Activated CD8-positive, alpha-beta T cell treated with anti-CD3 and anti-CD28 coated beads for 36 hours (primary cell): ENCODE measurements at regions not wholly inside any gene's neighbourhood (a gene's known extent, or its start where the extent isn't known, plus 50 kb on each side); places are given as distances from the start of the nearest gene placed in this dataset.

Source experiments
- ATAC-seq: fragments of 200-7000 bp; cut with Tn5 transposase; one replicate; pipeline ENCODE4 v1.10.0; 2021; ENCODE audit warnings: mild to moderate bottlenecking, moderate library complexity
- CTCF ChIA-PET: fragments of 350-600 bp; sonication (Branson Sonifier 250); formaldehyde crosslinking; loops from one replicate; lab custom pipeline; 2021; ENCODE audit warnings: antibody characterized with exemption; lab: Charles Lee
- POLR2A ChIA-PET: fragments of 350-600 bp; sonication (Branson Sonifier 250); formaldehyde crosslinking; loops from one replicate; lab custom pipeline; 2021; ENCODE audit warnings: antibody characterized with exemption; lab: Charles Lee
- DNase-seq: peaks from one replicate; pipeline ENCODE4 v3.0.0-alpha.2; 2020
- H3K27ac Mint-ChIP-seq: one replicate; pipeline ENCODE4 v1.8.0; 2021; ENCODE audit warnings: mild to moderate bottlenecking, mixed read lengths
- H3K27me3 Mint-ChIP-seq: one replicate; pipeline ENCODE4 v1.8.0; 2021; ENCODE audit warnings: mixed read lengths
- H3K36me3 Mint-ChIP-seq: one replicate; pipeline ENCODE4 v1.8.0; 2021; ENCODE audit warnings: low read depth, mixed read lengths
- H3K4me1 Mint-ChIP-seq: one replicate; pipeline ENCODE4 v1.8.0; 2021; ENCODE audit warnings: low read depth, mixed read lengths
- H3K4me3 Mint-ChIP-seq: one replicate; pipeline ENCODE4 v1.8.0; 2021; ENCODE audit warnings: mild to moderate bottlenecking, moderate library complexity, mixed read lengths
- H3K9me3 Mint-ChIP-seq: one replicate; pipeline ENCODE4 v1.8.0; 2021; ENCODE audit warnings: mixed read lengths
- intact Hi-C: fragments of 100-400 bp; cut with micrococcal nuclease; formaldehyde crosslinking; loops from one replicate; pipeline ENCODE4 v1.10.0; 2022
- TF ChIP-seq, protein P1 (sequence below): fragments of 200-600 bp; IDR thresholded peaks from one replicate; pipeline ENCODE4 v1.8.0; 2022; ENCODE audit warnings: antibody characterized with exemption, mild to moderate bottlenecking

DNA sequence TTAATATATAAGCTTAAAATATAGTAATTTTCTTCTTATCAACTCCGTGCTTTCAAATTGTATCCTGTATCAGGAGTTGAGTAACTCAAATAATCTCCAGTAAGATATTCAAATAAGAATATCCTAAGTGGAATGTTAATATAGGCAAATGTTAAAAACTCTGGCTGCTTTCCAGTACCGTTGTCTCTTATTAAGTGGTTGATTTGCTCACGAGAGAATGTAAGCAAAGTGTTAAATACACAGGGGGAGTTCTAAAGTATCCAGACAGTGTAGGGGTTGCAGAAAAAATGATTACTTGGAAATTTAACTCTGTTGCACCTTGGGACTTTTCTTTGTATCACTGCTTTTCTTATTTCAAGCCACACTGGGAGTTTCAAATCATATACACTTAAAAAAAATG, 478.9 kb upstream of the TBL1XR1 start:
- H3K36me3 Mint-ChIP-seq, result no peaks in the 10 kb centered on the region
- ChIA-PET CTCF (no interaction called here), POLR2A (no interaction called here)

DNA sequence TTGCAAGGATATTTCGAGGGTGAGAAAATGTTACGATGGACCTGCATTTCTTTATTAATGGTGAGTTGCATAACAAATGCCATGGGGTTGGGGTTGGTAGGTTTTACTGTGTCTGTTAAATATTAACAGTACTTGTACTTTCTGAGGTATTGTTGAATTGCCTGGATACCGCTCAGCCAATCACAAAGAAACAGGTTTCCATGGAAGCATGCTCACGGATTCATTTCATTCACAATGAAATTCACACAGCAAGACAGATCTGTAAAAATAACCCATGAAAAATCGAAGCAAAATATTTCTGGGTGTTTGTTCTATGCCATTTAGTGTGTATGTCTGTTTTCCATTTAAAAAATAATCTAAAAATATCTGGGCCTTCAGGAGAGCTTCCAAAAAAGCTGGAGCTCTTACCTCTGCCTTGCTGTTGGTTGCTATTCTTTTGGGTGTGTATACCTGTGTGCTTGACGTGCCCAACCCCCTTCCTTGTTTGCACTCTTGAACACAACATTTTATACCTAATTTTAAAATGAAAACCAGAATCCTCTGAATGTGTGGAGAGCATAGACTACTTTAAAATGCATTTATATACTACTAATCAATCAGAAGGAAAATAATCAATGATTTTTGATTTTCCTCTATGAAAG, 479.8 kb upstream of the TBL1XR1 start:
- intact Hi-C loops, result no loop called here
- POLR2A ChIA-PET, result no interaction called here
- TF ChIP-seq, protein P1, sequence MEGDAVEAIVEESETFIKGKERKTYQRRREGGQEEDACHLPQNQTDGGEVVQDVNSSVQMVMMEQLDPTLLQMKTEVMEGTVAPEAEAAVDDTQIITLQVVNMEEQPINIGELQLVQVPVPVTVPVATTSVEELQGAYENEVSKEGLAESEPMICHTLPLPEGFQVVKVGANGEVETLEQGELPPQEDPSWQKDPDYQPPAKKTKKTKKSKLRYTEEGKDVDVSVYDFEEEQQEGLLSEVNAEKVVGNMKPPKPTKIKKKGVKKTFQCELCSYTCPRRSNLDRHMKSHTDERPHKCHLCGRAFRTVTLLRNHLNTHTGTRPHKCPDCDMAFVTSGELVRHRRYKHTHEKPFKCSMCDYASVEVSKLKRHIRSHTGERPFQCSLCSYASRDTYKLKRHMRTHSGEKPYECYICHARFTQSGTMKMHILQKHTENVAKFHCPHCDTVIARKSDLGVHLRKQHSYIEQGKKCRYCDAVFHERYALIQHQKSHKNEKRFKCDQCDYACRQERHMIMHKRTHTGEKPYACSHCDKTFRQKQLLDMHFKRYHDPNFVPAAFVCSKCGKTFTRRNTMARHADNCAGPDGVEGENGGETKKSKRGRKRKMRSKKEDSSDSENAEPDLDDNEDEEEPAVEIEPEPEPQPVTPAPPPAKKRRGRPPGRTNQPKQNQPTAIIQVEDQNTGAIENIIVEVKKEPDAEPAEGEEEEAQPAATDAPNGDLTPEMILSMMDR, result no peak
- Mint-ChIP-seq H3K4me3 (no peak overlapping the region), H3K36me3 (no peaks in the 10 kb centered on the region), H3K27ac (no peak overlapping the region), H3K9me3 (peaks cover 2% of the 10 kb centered on the region), H3K27me3 (no peaks in the 10 kb centered on the region), H3K4me1 (peaks cover 34% of the 10 kb centered on the region)
- CTCF ChIA-PET, result no interaction called here
- DNase-seq (no peak), ATAC-seq (no peak)

More for the DNA sequence above, 478.9 kb upstream of the TBL1XR1 start:
- Mint-ChIP-seq H3K27me3 (no peaks in the 10 kb centered on the region), H3K4me1 (peaks cover 26% of the 10 kb centered on the region), H3K4me3 (no peak overlapping the region), H3K9me3 (no peaks in the 10 kb centered on the region), H3K27ac (no peak overlapping the region)
- intact Hi-C loops, result no loop called here
- TF ChIP-seq, protein P1, result no peak
- ATAC-seq, result no peak
- no peak for DNase-seq

DNA sequence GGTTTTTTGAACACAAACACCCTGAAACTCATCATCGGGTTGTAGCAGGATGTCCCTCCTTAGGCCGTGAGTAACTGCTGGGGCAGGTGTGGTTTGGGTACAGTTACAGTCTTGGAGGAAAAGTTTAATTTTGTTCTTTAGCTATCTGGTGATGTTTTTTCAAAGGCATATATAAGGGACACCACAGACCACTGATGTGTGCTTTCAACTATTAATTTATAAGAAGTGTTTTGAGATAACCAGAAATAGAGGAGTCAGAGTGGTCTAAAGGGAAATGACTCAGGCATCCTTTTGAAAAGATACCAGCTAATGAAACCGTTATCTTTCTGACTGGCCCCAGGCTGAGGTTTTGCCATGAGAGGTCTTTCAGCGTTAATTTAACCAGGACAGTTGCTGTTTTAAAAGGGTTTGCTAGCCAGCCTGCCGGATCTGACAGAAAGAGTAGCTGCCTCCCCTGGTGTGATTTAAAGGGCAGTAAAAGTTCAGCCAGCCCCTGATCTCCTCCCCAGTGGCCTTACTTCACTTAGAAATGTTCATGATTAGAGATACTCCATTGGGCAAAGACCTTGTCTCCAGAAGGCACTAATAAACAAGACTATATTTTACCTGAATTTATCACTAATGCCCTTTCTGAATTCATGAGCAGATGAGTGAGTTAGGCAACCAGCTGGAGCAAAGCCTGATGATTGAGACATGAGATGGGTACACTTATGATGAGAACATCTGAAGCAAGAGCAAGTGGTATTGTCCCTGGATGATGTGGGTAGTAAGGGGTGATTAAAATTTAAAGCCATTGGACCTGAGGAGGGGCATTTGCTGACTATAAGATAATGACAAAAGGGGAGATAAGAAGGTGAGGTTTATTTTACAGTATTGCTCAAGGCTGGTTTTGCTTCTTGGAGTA, 482.5 kb upstream of the TBL1XR1 start:
- Mint-ChIP-seq H3K4me1 (peaks cover 47% of the 10 kb centered on the region), H3K27ac (peak overlapping the region; percentile 52), H3K36me3 (no peaks in the 10 kb centered on the region), H3K4me3 (no peak overlapping the region), H3K9me3 (peaks cover 2% of the 10 kb centered on the region), H3K27me3 (no peaks in the 10 kb centered on the region)
- TF ChIP-seq, protein P1, result no peak
- intact Hi-C loops, result no loop called here
- DNase-seq (peak; percentile 79), ATAC-seq (peak; percentile 86)
- ChIA-PET POLR2A (interaction anchor here (1.1 kb wide), 1 partner anchor 103 kb away, joined by 4 read pairs; no protein-coding TSS in a partner anchor), CTCF (interaction anchor here (0.7 to 1.6 kb wide), 5 partner anchors 10 to 28 kb away, joined by 3 to 4 read pairs (median 3); no protein-coding TSS in a partner anchor)

DNA sequence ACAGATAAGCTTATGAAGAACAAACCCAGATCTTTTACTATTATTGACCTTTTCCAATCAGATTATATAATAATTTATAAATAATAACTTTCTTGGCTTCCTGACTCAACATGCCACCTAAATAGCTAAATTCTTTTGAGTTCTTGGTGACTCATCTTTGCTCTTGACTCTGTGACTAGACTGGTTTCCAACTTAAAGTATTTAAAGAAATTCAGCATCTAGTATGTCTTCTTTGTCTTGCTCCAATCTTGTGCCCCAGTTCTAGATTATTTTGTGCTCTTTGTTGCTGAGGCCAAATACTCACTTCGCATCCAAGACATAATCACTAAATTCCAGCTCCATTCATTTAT, 483.2 kb upstream of the TBL1XR1 start:
- Mint-ChIP-seq H3K27ac (no peak overlapping the region), H3K27me3 (no peaks in the 10 kb centered on the region), H3K4me1 (peaks cover 47% of the 10 kb centered on the region), H3K36me3 (no peaks in the 10 kb centered on the region), H3K4me3 (no peak overlapping the region), H3K9me3 (peaks cover 2% of the 10 kb centered on the region)
- TF ChIP-seq, protein P1, result no peak
- no peak for DNase-seq
- intact Hi-C loops, result no loop called here
- no peak for ATAC-seq
- CTCF ChIA-PET, result interaction anchor here (0.7 to 1.6 kb wide), 3 partner anchors 9 to 22 kb away, joined by 3 to 4 read pairs (median 3); no protein-coding TSS in a partner anchor
- POLR2A ChIA-PET, result no interaction called here

DNA sequence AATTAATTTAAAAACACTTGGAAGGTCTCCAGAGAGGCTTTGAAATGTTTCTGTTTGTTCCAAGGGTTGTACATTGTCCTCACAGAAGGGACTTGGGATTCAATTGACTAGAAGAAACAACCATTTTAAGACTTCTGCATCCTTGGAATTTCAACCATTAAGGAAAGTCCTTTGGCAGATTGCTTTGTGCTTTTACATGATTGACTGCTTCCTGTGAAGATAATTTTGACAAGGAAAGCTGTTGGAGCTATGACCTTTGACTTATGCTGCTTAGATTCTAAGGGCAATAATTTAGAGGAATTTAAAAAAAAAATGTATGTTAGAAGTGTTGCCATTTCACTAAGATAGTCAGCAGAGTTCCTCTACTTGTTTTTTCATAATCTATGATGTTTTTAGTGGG, 483.9 kb upstream of the TBL1XR1 start:
- Mint-ChIP-seq H3K9me3 (peaks cover 2% of the 10 kb centered on the region), H3K4me1 (peaks cover 46% of the 10 kb centered on the region), H3K36me3 (no peaks in the 10 kb centered on the region), H3K4me3 (no peak overlapping the region), H3K27me3 (no peaks in the 10 kb centered on the region), H3K27ac (no peak overlapping the region)
- ChIA-PET POLR2A (no interaction called here), CTCF (interaction anchor here (0.6 to 1.0 kb wide), 2 partner anchors 21 to 619 kb away, joined by 3 read pairs; no protein-coding TSS in a partner anchor)
- DNase-seq (no peak), ATAC-seq (no peak)
- intact Hi-C loops, result no loop called here
- TF ChIP-seq, protein P1, result no peak
